RPMI7951 (cell line): ENCODE measurements at regions not wholly inside any gene's neighbourhood (a gene's known extent, or its start where the extent isn't known, plus 50 kb on each side); places are given as distances from the start of the nearest gene placed in this dataset.
A peak's percentile ranks its signal among the peaks of the same experiment; 100 is the strongest.

Experiments used
- DNase-seq: peaks from one replicate; pipeline ENCODE4 v3.0.0-alpha.2; 2012; ENCODE audit warnings: low read depth

GRCh38 chr4:99712530-99712929 lies 54.9 kb upstream of the C4orf54 start:
- no peak for DNase-seq

GRCh38 chr4:99712099-99712498 lies 54.5 kb upstream of the C4orf54 start:
- no peak for DNase-seq

GRCh38 chr4:99711657-99712056 lies 54.0 kb upstream of the C4orf54 start:
- no peak for DNase-seq

GRCh38 chr4:99710681-99711345 lies 53.2 kb upstream of the C4orf54 start:
- peak; percentile 37 for DNase-seq

- DNase-seq: no peak
Measured at GRCh38 chr4:99710020-99710419, 52.4 kb upstream of the C4orf54 start.

GRCh38 chr4:99708551-99708950 lies 50.9 kb upstream of the C4orf54 start:
- no peak for DNase-seq
